Naive thymus-derived CD8-positive, alpha-beta T cell (primary cell): ENCODE measurements at regions not wholly inside any gene's neighbourhood (a gene's known extent, or its start where the extent isn't known, plus 50 kb on each side); places are given as distances from the start of the nearest gene placed in this dataset.

Source experiments
- ATAC-seq, 2 donors: fragments of 150-1000 bp; cut with Tn5 transposase in 1 of 2; sonication (Bioruptor Pico), chemical (Tn5 transposase) in 1 of 2; 1 replicate in 1 of 2; 2 replicates in 1 of 2; pipeline ENCODE4 v1.10.0; 2021; ENCODE audit warnings: mild to moderate bottlenecking in 2 of 2, moderate library complexity in 2 of 2
- POLR2A ChIA-PET: fragments of 350-600 bp; sonication (Branson Sonifier 250); formaldehyde crosslinking; loops from one replicate; lab custom pipeline; 2021; ENCODE audit warnings: antibody characterized with exemption; lab: Charles Lee
- DNase-seq, 10 donors: peaks; one replicate each; pipeline versions ENCODE4 v3.0.0 to v3.0.0-alpha.2; 2020 to 2022
- H3K27ac Mint-ChIP-seq, 10 donors: one replicate each; pipeline ENCODE4 v1.8.0; 2020 to 2022; ENCODE audit warnings: mild to moderate bottlenecking in 10 of 10, mixed read lengths in 10 of 10, moderate library complexity in 4 of 10, inconsistent platforms in 1 of 10
- H3K27me3 Mint-ChIP-seq, 5 donors: one replicate each; pipeline ENCODE4 v1.8.0; 2021 to 2022; ENCODE audit warnings: mixed read lengths in 5 of 5
- H3K36me3 Mint-ChIP-seq, 3 donors: one replicate each; pipeline ENCODE4 v1.8.0; 2020 to 2022; ENCODE audit warnings: mixed read lengths in 3 of 3, mild to moderate bottlenecking in 2 of 3, inconsistent platforms in 1 of 3
- H3K4me1 Mint-ChIP-seq, 4 donors: one replicate each; pipeline ENCODE4 v1.8.0; 2021 to 2022; ENCODE audit warnings: mixed read lengths in 4 of 4
- H3K4me3 Mint-ChIP-seq, 10 donors: one replicate each; pipeline ENCODE4 v1.8.0; 2020 to 2022; ENCODE audit warnings: mild to moderate bottlenecking in 10 of 10, mixed read lengths in 10 of 10, moderate library complexity in 6 of 10, inconsistent platforms in 1 of 10
- H3K9me3 Mint-ChIP-seq, 9 donors: one replicate each; pipeline ENCODE4 v1.8.0; 2020 to 2022; ENCODE audit warnings: mixed read lengths in 9 of 9, mild to moderate bottlenecking in 3 of 9, inconsistent platforms in 1 of 9, moderate library complexity in 1 of 9

DNA sequence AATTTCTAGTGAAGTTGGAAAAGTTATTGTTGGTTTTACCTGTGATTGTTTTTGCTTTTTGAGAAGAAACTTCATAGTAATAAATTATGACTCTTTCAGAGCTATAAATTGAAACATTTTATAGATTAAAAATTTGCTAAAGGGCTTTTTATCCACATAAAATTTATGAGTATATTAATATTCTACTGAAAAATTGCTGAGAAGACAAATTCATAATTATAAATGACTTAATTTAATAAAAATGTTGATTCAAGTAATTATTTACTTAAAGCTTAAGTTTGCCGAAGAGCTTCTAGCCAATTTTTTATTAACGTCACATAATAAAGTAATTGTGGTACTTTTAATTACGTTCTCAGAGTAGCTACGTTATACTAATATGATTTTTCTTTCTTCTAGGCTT lies 761.7 kb downstream of the DNAJB9 start:
- Mint-ChIP-seq H3K4me3 (no peak overlapping the region), H3K4me1 (no peaks in the 10 kb centered on the region), H3K9me3 (peaks cover 0 to 14% (median 7%) of the 10 kb centered on the region in 9 donors), H3K36me3 (no peaks in the 10 kb centered on the region), H3K27ac (no peak overlapping the region), H3K27me3 (no peaks in the 10 kb centered on the region)
- ATAC-seq = no peak
- no peak for DNase-seq
- POLR2A ChIA-PET = no interaction called here

DNA sequence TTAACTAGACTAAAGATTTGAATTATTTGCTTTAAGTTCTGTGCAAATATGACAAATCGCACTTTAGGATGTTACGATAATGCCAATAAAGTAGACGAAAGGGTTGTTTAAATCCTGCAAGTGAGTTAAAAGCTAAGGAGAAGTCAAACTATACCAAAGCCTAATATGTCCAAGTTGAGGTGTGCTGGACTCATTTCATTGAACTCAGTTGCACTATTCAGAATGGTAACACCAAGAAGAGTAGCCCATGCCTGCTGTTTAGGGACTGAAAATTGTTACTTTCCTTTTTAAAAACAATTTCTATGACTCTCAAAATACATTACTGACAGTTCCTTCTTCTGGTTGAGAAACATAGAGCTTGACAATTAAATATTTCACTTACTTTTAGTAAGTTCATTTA lies 766.3 kb downstream of the DNAJB9 start:
- DNase-seq (no peak), ATAC-seq (no peak)
- no peaks in the 10 kb centered on the region for H3K27me3 Mint-ChIP-seq
- no peak overlapping the region for H3K4me3 Mint-ChIP-seq
- no peaks in the 10 kb centered on the region for H3K4me1 Mint-ChIP-seq
- no peak overlapping the region for H3K27ac Mint-ChIP-seq
- H3K36me3 Mint-ChIP-seq = no peaks in the 10 kb centered on the region
- peaks cover 0 to 18% (median 0%) of the 10 kb centered on the region in 9 donors for H3K9me3 Mint-ChIP-seq
- POLR2A ChIA-PET = no interaction called here

DNA sequence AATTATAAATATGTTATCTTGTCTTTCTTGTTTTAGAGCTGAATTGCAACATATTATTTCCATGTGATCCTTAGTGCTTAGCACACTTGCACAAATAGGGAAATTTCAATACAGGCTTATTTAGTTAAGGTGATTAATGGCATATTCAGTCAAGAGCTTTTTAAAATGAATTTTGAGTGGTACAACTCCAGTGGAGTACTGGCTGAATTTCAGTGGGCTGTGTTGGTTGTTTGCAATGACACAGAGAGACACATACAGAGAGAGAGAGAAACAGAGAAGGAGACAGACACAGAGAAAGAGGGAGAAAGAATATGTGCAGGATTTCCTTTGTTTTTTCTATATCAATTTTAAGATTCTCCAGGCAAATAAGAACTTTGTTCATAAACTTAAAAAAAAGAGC lies 766.9 kb downstream of the DNAJB9 start:
- Mint-ChIP-seq H3K27me3 (no peaks in the 10 kb centered on the region), H3K4me1 (no peaks in the 10 kb centered on the region), H3K9me3 (peaks cover 0 to 18% (median 0%) of the 10 kb centered on the region in 9 donors), H3K36me3 (no peaks in the 10 kb centered on the region), H3K27ac (no peak overlapping the region), H3K4me3 (no peak overlapping the region)
- ATAC-seq = no peak
- POLR2A ChIA-PET = no interaction called here
- DNase-seq = no peak

DNA sequence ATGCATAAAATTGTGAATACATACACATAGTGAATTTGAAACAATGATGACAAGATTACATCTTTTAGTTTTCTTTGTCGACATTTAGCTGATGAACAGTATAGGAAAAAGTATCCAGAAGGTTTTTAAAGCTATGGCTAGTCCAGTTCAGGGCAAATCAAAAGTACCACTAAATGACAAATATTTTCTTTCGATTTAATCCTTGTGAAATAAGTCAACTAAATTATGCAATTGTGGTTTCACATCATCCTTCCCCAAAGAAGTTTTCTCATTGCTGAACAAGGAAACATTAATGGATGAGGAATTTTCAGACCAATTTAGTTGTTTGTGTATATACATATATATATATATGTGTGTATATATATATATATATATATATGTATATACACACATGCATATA lies 774.0 kb downstream of the DNAJB9 start:
- Mint-ChIP-seq H3K9me3 (peaks cover 0 to 9% (median 0%) of the 10 kb centered on the region in 9 donors), H3K27me3 (no peaks in the 10 kb centered on the region), H3K4me1 (no peaks in the 10 kb centered on the region), H3K36me3 (no peaks in the 10 kb centered on the region), H3K27ac (no peak overlapping the region), H3K4me3 (no peak overlapping the region)
- ATAC-seq (no peak), DNase-seq (no peak)
- POLR2A ChIA-PET = no interaction called here

DNA sequence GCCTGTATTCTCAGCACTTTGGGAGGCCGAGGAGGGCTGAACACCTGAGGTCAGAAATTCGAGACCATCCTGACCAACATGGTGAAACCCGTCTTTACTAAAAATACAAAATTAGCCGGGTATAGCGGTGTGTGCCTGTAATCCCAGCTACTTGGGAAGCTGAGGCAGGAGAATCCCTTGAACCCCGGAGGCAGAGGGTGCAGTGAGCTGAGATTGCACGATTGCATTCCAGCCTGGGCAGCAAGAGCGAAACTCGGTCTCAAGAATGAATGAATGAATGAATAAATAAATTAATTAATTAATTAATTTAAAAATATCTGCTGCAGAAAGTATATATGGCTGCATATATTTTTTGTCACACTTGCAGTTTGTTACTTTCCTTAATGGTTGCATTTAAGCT lies 781.8 kb downstream of the DNAJB9 start:
- no peak overlapping the region for H3K4me3 Mint-ChIP-seq

DNA sequence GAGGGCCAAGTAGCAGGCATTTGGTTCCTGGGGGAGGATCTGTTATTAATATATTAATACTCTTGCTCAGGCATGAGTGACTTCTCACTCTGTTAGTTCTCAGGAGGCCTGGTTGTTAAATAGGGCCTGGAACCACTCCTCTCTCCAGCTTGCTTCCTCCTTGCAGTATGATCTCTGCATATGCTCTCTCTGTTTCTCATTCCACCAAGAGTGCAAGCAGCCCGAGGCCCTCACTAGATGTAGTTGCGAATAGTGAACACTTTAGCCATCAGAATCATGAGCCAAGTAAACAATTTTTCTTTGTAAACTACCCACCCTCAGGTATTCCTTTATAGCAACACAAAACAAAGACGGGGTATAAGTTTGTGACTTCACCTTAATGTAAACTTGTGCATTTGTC lies 784.3 kb downstream of the DNAJB9 start:
- H3K27me3 Mint-ChIP-seq = no peaks in the 10 kb centered on the region
- H3K27ac Mint-ChIP-seq = no peak overlapping the region
- no peak for ATAC-seq
- DNase-seq = no peak
- POLR2A ChIA-PET = no interaction called here
- H3K9me3 Mint-ChIP-seq = peaks cover 0 to 3% (median 0%) of the 10 kb centered on the region in 9 donors
- no peaks in the 10 kb centered on the region for H3K36me3 Mint-ChIP-seq
- H3K4me1 Mint-ChIP-seq = no peaks in the 10 kb centered on the region
- H3K4me3 Mint-ChIP-seq = no peak overlapping the region

More for the DNA sequence above, 781.8 kb downstream of the DNAJB9 start:
- POLR2A ChIA-PET = no interaction called here
- Mint-ChIP-seq H3K9me3 (peaks cover 0 to 2% (median 0%) of the 10 kb centered on the region in 9 donors), H3K27me3 (no peaks in the 10 kb centered on the region), H3K27ac (no peak overlapping the region), H3K36me3 (no peaks in the 10 kb centered on the region), H3K4me1 (no peaks in the 10 kb centered on the region)
- ATAC-seq = no peak
- no peak for DNase-seq

DNA sequence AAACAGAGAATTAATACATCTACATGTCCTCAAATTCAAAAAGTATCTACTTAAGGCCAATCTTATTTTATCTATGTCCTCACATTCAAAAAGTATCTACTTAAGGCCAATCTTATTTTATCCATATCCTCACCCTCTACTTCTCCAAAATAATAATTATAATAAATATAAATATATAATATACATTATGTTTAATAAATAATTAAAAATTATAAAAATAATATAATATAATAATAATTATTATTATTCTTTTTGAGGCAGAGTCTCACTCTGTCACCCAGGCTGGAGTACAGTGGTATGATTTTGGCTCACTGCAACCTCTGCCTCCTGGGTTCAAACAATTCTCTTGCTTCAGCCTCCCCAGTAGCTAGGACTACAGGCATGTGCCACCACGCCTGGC lies 784.9 kb downstream of the DNAJB9 start:
- Mint-ChIP-seq H3K27ac (no peak overlapping the region), H3K9me3 (peaks cover 0 to 3% (median 0%) of the 10 kb centered on the region in 9 donors), H3K36me3 (no peaks in the 10 kb centered on the region), H3K27me3 (no peaks in the 10 kb centered on the region), H3K4me3 (no peak overlapping the region), H3K4me1 (no peaks in the 10 kb centered on the region)
- POLR2A ChIA-PET = no interaction called here
- ATAC-seq = no peak
- no peak for DNase-seq

DNA sequence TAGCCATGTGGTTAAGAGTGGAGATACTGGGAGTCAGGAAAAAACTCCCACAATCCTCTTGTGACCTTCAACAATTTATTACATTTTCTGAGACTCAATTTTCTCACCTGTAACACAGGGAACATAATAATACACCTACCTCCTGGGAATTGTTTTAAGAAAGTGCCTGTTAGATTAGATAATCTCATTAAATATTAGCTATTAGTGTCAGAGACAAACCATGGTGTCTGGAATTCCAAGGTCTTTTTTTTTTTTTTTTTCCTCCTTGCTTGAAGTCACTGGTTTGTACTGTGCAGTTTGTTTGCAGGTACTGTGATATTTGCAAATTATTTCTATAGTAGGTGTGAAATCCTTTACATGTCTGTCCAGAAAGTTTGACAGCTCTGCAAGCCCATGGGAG lies 806.1 kb downstream of the DNAJB9 start:
- peaks cover 0 to 12% (median 0%) of the 10 kb centered on the region in 9 donors for H3K9me3 Mint-ChIP-seq
- DNase-seq (no peak), ATAC-seq (no peak)
- POLR2A ChIA-PET = no interaction called here
- no peaks in the 10 kb centered on the region for H3K27me3 Mint-ChIP-seq
- no peak overlapping the region for H3K27ac Mint-ChIP-seq
- no peaks in the 10 kb centered on the region for H3K36me3 Mint-ChIP-seq
- H3K4me1 Mint-ChIP-seq = no peaks in the 10 kb centered on the region
- no peak overlapping the region for H3K4me3 Mint-ChIP-seq

DNA sequence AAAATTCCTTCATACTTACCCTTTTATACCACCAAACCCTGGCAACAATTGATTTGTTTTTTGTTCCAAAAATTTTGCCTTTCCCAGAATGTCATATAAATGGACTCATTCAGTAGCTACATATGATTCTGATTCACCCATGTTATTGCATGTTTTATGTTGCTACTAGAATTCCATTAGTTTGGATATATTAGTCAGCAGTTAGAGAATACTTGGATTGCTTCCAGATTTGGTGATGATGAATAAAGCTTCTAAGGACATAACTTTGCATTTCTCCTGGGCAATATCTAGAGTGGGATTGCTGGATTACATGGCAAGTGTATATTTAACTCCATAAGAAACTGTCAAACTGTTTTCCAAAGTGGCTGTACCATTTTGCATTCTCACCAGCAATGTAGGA lies 806.9 kb downstream of the DNAJB9 start:
- Mint-ChIP-seq H3K4me3 (no peak overlapping the region), H3K27ac (no peak overlapping the region), H3K27me3 (no peaks in the 10 kb centered on the region), H3K36me3 (no peaks in the 10 kb centered on the region), H3K4me1 (no peaks in the 10 kb centered on the region), H3K9me3 (peaks cover 0 to 12% (median 0%) of the 10 kb centered on the region in 9 donors)
- DNase-seq (no peak), ATAC-seq (no peak)
- POLR2A ChIA-PET = no interaction called here

DNA sequence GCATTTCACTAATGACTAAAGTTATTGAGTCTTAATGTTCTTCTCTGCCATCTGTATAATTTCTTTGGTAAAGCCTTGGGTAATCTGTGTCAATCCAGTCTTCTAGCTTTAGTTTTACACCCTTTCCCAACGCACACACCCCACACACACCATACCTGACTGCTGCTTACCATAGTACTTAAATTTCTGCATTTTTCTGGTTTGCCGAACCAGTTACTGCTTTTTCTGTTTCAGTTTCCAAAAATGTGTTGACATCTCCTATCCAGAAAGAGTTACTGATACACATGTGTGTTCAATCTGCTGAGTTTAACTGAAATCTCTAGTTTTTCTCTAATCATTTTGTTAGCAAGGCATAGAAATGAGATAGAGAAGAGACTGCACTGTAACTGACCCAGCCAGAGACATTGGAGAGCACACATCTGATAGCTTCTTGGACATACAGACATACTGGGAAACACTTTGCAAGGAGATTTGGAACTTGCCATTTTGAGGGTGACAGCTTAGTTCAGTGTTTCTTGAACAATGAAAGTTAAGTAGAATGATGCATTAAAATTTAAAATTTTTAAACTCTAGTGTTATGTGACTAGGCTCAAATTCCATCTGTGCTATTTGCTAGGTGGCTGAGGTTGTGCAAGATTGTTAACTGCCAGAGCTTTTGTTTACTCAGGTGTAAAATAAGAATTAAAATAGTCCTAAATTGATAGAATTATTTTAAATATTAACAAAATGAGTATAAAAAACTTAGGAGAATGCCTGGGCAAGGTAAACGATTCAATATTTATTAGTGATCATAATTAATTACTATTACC lies 807.6 kb downstream of the DNAJB9 start:
- H3K9me3 Mint-ChIP-seq = peaks cover 0 to 12% (median 0%) of the 10 kb centered on the region in 9 donors
- ATAC-seq (no peak), DNase-seq (no peak)
- H3K27me3 Mint-ChIP-seq = no peaks in the 10 kb centered on the region
- H3K36me3 Mint-ChIP-seq = no peaks in the 10 kb centered on the region
- no peaks in the 10 kb centered on the region for H3K4me1 Mint-ChIP-seq
- POLR2A ChIA-PET = no interaction called here
- H3K4me3 Mint-ChIP-seq = no peak overlapping the region
- no peak overlapping the region for H3K27ac Mint-ChIP-seq

DNA sequence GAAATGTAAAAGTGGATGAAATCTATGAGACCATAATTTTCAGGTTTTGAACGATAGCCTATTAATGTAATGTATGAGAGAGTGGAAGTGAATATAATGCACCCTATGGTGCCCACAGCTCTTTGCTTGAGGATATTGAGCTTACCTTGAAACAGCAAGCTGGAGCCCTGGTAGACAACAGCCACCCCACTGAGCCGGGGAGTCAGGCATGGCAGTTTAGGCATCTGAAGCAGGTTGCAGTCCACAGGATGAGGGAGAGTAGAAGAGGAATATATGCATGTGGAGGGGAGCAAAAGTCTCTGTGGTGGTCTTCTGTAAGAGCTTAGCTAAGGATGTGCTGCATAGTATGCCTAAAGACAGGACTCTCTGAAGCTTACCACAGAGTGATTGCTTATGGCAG lies 817.3 kb downstream of the DNAJB9 start:
- no peaks in the 10 kb centered on the region for H3K27me3 Mint-ChIP-seq
- peaks cover 0 to 8% (median 0%) of the 10 kb centered on the region in 9 donors for H3K9me3 Mint-ChIP-seq
- H3K4me1 Mint-ChIP-seq = no peaks in the 10 kb centered on the region
- ATAC-seq (no peak), DNase-seq (no peak)
- H3K27ac Mint-ChIP-seq = no peak overlapping the region
- H3K36me3 Mint-ChIP-seq = no peaks in the 10 kb centered on the region
- POLR2A ChIA-PET = no interaction called here
- H3K4me3 Mint-ChIP-seq = no peak overlapping the region

DNA sequence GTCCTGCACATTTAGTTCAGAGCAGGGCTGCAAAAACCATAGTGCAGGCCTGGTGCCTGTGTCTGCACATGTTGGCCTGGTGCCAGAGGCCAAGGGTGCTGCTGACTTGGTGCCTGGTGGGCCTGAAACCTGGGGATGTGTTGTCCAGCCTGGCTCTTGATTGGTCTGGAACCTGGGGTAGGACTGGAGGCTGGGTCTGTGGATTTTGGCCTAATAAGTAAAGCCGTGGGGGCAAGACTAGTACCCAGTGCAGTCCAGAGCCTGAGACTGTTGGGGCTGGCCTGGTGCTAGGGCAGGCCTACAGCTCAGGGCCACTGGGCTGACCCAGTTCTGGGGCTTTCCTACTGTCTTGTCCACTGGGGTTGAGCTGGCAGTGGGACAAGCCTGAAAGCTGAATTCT lies 817.9 kb downstream of the DNAJB9 start:
- H3K4me1 Mint-ChIP-seq = no peaks in the 10 kb centered on the region
- H3K27me3 Mint-ChIP-seq = no peaks in the 10 kb centered on the region
- no peaks in the 10 kb centered on the region for H3K36me3 Mint-ChIP-seq
- ATAC-seq (peak in 1 of 2 donors; percentile 32), DNase-seq (no peak)
- H3K27ac Mint-ChIP-seq = no peak overlapping the region
- H3K9me3 Mint-ChIP-seq = peaks cover 0 to 8% (median 0%) of the 10 kb centered on the region in 9 donors
- H3K4me3 Mint-ChIP-seq = no peak overlapping the region
- POLR2A ChIA-PET = no interaction called here

DNA sequence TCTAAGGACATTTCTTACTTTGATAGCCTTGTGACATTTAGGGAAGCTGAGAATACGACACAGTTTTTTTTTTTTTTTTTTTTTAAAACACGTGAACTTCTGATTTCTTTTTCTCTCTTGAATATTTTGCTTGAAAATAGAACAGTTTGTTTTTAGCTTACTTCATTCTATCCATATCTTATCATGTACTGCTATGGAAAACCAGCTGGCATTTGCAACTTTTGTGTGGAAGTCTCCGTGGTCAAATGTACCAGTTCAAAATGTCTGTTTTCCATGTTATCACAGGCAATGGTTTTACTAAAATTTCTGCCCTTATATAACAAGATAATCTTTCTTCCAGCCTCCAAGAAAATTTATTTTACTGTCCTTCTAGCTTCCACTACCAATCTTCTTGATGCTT lies 821.6 kb downstream of the DNAJB9 start:
- H3K36me3 Mint-ChIP-seq = no peaks in the 10 kb centered on the region
- ATAC-seq (no peak), DNase-seq (no peak)
- POLR2A ChIA-PET = no interaction called here
- H3K4me1 Mint-ChIP-seq = no peaks in the 10 kb centered on the region
- no peaks in the 10 kb centered on the region for H3K27me3 Mint-ChIP-seq
- H3K4me3 Mint-ChIP-seq = no peak overlapping the region
- no peak overlapping the region for H3K27ac Mint-ChIP-seq
- peaks cover 0 to 8% (median 0%) of the 10 kb centered on the region in 9 donors for H3K9me3 Mint-ChIP-seq

DNA sequence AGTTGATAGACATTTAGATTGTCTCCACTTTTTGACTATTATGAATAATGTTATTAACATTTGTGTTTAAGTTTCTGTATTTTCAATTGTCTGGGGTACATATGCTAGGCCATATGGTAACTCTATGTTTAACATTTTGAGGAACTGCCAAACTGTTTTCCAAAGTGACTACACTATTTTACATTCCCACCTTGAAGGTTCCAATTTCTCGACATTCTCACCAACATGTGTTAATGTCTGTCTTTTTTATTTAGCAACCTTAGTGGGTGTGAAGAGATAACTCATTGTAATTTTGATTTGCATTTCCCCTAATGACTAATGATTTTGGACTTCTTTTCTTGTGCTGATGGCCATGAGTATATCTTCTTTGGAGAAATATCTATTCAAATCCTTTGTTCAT lies 832.4 kb downstream of the DNAJB9 start:
- no peak for ATAC-seq
- Mint-ChIP-seq H3K9me3 (peaks cover 0 to 13% (median 0%) of the 10 kb centered on the region in 9 donors), H3K36me3 (no peaks in the 10 kb centered on the region), H3K27me3 (no peaks in the 10 kb centered on the region), H3K27ac (no peak overlapping the region), H3K4me3 (no peak overlapping the region), H3K4me1 (no peaks in the 10 kb centered on the region)
- POLR2A ChIA-PET = no interaction called here
- no peak for DNase-seq
